Kidney capillary endothelial cell (primary cell): ENCODE measurements at regions not wholly inside any gene's neighbourhood (a gene's known extent, or its start where the extent isn't known, plus 50 kb on each side); places are given as distances from the start of the nearest gene placed in this dataset.
A peak's percentile ranks its signal among the peaks of the same experiment; 100 is the strongest.

Experiments
- DNase-seq: peaks from one replicate; pipeline ENCODE4 v3.0.0-alpha.2; 2018; ENCODE audit warnings: low spot score

- DNase-seq, result no peak
These were observed 321.4 kb upstream of the MMADHC start for GRCh38 chr2:149908726-149909683.

GRCh38 chr2:149906886-149907285 is 319.3 kb upstream of the MMADHC start:
- no peak for DNase-seq

- no peak for DNase-seq
These were observed 317.0 kb upstream of the MMADHC start for GRCh38 chr2:149904352-149905175.

- DNase-seq, result no peak
These were observed 316.1 kb upstream of the MMADHC start for GRCh38 chr2:149903626-149904025.

GRCh38 chr2:149902081-149902480 is 314.5 kb upstream of the MMADHC start:
- DNase-seq, result no peak

GRCh38 chr2:149901231-149901859 is 313.8 kb upstream of the MMADHC start:
- no peak for DNase-seq

GRCh38 chr2:149899390-149899789 is 311.8 kb upstream of the MMADHC start:
- DNase-seq, result no peak

- DNase-seq, result no peak
These were observed 307.2 kb upstream of the MMADHC start for GRCh38 chr2:149894760-149895159.

- DNase-seq, result no peak
These were observed 306.7 kb upstream of the MMADHC start for GRCh38 chr2:149894226-149894625.

GRCh38 chr2:149892563-149892962 is 305.0 kb upstream of the MMADHC start:
- DNase-seq, result no peak

- DNase-seq, result no peak
These were observed 298.4 kb upstream of the MMADHC start for GRCh38 chr2:149885946-149886345.

GRCh38 chr2:149885468-149885867 is 297.9 kb upstream of the MMADHC start:
- no peak for DNase-seq

- DNase-seq, result no peak
These were observed 297.3 kb upstream of the MMADHC start for GRCh38 chr2:149884871-149885270.

GRCh38 chr2:149877913-149878312 is 290.3 kb upstream of the MMADHC start:
- peak; percentile 3 for DNase-seq

- DNase-seq, result no peak
These were observed 289.5 kb upstream of the MMADHC start for GRCh38 chr2:149877074-149877473.

- DNase-seq, result no peak
These were observed 286.4 kb upstream of the MMADHC start for GRCh38 chr2:149873936-149874335.

GRCh38 chr2:149872638-149873150 is 285.1 kb upstream of the MMADHC start:
- no peak for DNase-seq

- DNase-seq, result no peak
These were observed 284.5 kb upstream of the MMADHC start for GRCh38 chr2:149872041-149872440.

- no peak for DNase-seq
These were observed 283.7 kb upstream of the MMADHC start for GRCh38 chr2:149871091-149871885.

GRCh38 chr2:149863227-149863626 is 275.7 kb upstream of the MMADHC start:
- no peak for DNase-seq

- no peak for DNase-seq
These were observed 273.5 kb upstream of the MMADHC start for GRCh38 chr2:149861034-149861433.
